Inferior parietal cortex (tissue), 1 donor: ENCODE measurements at regions not wholly inside any gene's neighbourhood (a gene's known extent, or its start where the extent isn't known, plus 50 kb on each side); places are given as distances from the start of the nearest gene placed in this dataset.

Source experiments
- DNase-seq: peaks from one replicate; pipeline ENCODE4 v3.0.0-alpha.2; 2016; ENCODE audit errors: extremely low spot score

- DNase-seq: no peak
Observed at GRCh38 chr4:178275671-178276360, 833.6 kb upstream of the AGA start.

- no peak for DNase-seq
Observed at GRCh38 chr4:178280362-178280761, 838.1 kb upstream of the AGA start.

- no peak for DNase-seq
Observed at GRCh38 chr4:178288462-178288861, 846.2 kb upstream of the AGA start.

GRCh38 chr4:178293601-178294000 lies 851.4 kb upstream of the AGA start:
- no peak for DNase-seq

GRCh38 chr4:178296669-178297068 lies 854.4 kb upstream of the AGA start:
- no peak for DNase-seq

- DNase-seq: no peak
Observed at GRCh38 chr4:178306565-178306964, 864.3 kb upstream of the AGA start.

- no peak for DNase-seq
Observed at GRCh38 chr4:178309890-178310289, 867.7 kb upstream of the AGA start.

- no peak for DNase-seq
Observed at GRCh38 chr4:178311997-178312396, 869.8 kb upstream of the AGA start.

GRCh38 chr4:178314287-178314686 lies 872.0 kb upstream of the AGA start:
- no peak for DNase-seq

- no peak for DNase-seq
Observed at GRCh38 chr4:178316211-178316610, 874.0 kb upstream of the AGA start.

GRCh38 chr4:178320003-178320402 lies 877.8 kb upstream of the AGA start:
- no peak for DNase-seq

GRCh38 chr4:178322524-178323183 lies 880.4 kb upstream of the AGA start:
- no peak for DNase-seq

- DNase-seq: no peak
Observed at GRCh38 chr4:178329226-178329872, 887.1 kb upstream of the AGA start.

- DNase-seq: no peak
Observed at GRCh38 chr4:178333355-178333754, 891.1 kb upstream of the AGA start.

- DNase-seq: no peak
Observed at GRCh38 chr4:178339769-178340168, 897.5 kb upstream of the AGA start.

GRCh38 chr4:178340468-178340867 lies 898.2 kb upstream of the AGA start:
- DNase-seq: no peak

- no peak for DNase-seq
Observed at GRCh38 chr4:178344096-178344495, 901.9 kb upstream of the AGA start.

- no peak for DNase-seq
Observed at GRCh38 chr4:178347111-178347510, 904.9 kb upstream of the AGA start.

- no peak for DNase-seq
Observed at GRCh38 chr4:178349601-178350000, 907.4 kb upstream of the AGA start.

- DNase-seq: no peak
Observed at GRCh38 chr4:178351185-178351584, 908.9 kb upstream of the AGA start.

GRCh38 chr4:178356725-178357124 lies 914.5 kb upstream of the AGA start:
- DNase-seq: no peak

GRCh38 chr4:178385481-178385880 lies 943.2 kb upstream of the AGA start:
- no peak for DNase-seq

- DNase-seq: no peak
Observed at GRCh38 chr4:178387756-178388155, 945.5 kb upstream of the AGA start.
